GM18909 (cell line): ENCODE measurements at regions not wholly inside any gene's neighbourhood (a gene's known extent, or its start where the extent isn't known, plus 50 kb on each side); places are given as distances from the start of the nearest gene placed in this dataset.

ENCODE experiments used
- ATAC-seq: cut with Tn5 transposase; IDR thresholded peaks from one replicate; pipeline ENCODE4 v1.9.1; 2021; ENCODE audit warnings: mild to moderate bottlenecking; ENCODE audit not compliant: unreplicated experiment, poor library complexity

DNA sequence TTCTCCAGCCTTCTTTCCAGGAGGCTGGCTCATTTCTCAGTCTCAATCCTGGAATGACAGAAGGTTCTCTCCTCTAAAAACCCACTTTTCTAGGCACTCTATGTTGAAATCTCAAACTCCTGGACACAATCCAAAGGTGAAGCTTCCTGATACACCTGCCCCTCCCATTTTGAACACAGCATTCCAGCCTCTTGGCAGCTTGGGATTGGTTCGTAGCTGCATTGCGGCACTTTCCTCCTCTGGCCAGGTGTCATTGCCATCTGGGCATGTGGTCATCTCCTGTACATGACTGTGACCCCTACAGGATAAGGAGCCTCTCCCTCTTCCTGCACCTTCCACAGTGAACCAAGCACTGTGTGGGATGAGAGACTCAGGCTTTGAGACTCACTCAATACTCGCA is 230.2 kb upstream of the B3GAT1 start:
- no peak for ATAC-seq

DNA sequence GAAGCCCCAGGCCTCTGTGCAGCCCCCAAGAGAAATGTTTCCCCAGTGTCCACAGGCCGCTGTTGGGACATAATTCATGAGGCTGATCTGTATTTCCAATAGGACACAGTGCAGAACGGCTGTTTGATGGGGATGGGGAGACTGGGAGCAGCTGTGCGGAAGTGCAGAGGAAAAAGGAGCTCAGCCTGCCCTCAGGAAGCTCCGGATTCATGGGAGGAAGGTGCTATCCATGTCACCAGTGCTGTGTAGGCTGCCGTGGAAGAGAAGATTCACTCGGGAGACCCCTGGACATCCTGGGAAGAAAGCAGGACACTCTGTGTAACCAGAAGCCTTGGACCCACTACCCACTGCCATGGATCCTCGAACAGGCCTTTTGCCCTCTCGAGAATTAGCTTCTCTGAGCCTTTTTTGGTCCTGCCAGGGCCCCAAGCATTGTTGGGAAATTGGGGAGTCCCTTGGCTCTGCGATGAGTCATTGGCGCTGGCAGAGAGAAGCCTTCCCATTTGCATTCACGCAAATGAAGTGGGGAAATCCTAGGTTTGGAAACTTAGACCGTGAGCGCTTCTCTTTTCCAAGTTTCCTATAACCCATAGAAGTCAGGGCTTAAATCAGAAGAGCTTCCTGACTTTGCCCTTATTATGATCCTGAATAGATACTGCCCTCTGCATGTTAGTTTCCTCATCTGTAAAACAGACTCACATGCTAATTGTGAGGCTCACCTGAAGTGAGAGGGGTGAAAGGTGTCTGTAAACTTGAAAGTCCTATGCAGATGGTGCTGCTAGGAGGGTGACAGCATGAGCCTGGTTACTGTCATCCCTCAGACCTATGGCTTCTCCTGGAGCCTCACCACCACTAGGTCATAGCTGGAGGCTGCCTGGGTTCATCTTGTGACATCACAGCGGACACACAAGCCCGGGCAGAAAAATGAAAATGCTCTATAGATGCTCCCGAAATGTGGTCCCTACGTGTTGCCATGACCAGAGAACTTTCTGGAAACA is 229.2 kb upstream of the B3GAT1 start:
- ATAC-seq: no peak

DNA sequence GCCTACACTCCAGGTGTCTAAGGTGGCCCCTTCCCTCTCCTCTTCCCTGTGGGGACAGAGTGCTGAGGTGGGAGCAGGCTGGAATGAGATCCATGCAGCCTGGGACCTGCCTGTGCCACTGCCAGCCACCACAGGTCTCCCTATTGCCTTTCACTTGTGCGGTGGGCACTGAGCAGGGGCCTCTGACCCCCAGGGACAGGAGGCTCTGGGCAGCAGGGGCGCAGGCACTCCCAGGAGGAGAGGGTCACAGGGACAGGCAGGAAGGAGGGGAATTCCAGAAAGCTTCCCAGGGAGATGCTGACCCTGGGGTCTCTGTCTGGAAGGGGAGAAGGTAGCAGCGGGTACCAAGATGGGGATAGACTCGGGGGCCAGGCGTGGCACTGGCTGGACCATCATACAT is 228.5 kb upstream of the B3GAT1 start:
- ATAC-seq: no peak

DNA sequence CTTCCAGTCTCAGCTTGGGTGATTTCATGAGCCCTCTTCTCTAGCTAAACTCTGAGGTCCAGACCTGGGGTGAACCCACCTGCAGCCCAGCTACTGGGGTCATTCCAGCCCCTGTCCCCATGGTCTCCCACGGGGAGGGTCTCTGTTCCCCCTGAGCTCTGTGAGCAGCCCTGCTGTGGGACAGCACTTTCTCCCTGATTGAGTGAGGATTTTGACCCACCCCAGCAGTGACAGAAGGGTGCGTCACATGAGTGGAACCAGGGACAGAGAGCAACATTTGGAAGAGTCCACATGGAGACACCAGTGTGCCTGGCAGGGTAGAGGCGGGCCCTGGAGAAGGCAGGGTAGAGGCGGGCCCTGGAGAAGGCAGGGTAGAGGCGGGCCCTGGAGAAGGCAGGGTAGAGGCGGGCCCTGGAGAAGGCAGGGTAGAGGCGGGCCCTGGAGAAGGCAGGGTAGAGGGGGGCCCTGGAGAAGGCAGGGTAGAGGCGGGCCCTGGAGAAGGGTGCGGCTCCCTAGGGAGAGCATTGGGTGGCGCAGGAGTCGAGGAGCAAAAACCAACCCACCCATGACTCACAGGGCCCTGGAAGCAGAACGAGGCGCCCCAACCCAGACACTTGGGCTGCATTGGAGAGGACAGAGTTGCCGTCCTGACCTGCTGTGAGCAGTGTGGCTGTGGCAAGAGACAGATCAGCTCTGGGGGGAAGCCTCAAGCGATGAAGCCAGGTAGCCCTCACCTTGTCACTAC is 227.7 kb upstream of the B3GAT1 start:
- ATAC-seq: no peak

DNA sequence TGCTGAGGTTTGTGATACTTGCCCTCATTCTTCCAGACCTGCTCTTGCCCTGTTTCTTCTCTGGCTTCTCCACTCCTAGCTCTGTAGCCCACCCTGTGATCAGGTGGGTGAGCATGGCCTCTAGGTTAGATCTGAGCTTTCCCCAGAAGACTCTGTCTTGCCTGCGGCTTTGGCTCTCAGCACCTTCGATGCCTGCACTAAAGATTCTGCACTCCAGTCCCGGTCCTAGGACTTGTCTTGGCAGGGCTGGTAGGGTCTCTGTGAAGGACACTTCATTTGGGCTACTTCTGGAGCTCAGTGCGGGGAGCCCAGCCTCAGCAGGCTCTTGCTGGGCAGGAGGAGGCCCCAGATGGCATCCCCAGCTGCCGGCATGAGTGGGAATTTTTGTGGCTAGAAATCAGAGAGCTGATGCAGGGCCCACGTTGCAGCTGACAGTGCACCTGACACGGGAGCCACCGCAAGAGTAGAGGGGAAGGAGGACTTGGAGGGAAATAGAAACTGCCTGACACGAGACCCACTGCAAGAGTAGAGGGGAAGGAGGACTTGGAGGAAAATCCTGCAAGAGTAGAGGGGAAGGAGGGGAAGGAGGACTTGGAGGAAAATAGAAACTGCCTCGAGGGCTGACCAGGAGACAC is 226.9 kb upstream of the B3GAT1 start:
- no peak for ATAC-seq

DNA sequence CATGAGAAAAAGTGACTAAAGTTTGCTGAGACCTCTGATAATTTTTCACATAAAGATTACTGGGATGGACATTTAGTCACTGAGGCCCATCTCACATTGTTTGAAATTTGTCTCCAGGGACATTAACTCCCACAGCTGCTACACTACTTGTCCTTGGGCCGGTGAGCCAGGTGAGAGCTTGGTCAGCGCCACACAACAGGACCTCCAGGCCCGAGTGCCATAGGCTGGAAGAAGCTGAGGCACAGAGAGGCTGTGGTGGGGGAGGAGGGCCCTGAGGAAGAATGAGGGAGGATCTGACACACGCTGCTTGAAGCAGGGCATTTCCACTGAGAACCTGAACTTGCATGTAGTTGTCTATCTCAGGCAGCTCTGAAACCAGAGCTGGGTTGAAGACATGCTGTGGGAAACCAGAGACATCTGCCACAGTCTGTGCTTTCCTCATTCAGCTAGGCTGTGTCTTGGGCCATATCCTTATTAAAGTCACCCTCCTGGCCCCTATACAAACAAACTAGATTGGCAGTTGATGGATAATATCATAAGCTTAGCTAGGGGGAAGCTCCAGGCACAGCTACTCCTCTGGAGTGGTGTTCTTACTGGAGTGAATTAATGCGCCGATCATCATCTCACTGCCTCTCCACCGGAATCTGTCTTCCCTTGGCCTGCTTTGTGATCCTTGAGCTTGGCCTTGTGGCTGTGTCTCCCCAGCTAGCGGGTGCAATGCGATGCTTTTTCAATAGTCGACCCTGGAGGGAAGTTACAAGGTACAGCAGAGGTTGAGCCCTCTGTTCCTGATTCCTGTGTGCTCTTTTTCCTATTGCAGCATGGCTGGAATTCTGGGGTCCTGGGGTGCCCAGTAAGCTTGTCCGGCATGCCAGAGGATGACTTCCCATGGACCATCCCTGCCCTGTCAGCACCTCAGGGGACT is 225.3 kb upstream of the B3GAT1 start:
- no peak for ATAC-seq

DNA sequence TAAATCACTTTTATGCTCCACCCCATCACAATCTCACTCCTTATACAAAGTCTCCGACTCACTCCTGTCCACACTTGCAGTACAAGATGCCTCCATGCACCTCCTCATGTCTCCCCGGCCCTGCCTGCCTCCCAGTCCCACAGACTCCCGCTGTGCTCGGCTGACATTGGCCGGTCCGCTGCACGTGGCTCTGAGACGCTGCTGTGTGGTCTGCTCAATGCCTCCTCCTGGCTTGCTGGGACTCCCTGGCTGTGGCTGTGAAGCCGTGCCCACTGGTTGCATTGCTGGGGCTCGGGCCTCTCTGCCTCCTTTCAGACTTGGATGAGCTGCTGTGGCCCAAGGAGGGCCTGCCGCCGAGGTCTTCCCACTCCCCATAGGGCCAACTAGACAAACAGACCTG is 224.0 kb upstream of the B3GAT1 start:
- ATAC-seq: no peak

DNA sequence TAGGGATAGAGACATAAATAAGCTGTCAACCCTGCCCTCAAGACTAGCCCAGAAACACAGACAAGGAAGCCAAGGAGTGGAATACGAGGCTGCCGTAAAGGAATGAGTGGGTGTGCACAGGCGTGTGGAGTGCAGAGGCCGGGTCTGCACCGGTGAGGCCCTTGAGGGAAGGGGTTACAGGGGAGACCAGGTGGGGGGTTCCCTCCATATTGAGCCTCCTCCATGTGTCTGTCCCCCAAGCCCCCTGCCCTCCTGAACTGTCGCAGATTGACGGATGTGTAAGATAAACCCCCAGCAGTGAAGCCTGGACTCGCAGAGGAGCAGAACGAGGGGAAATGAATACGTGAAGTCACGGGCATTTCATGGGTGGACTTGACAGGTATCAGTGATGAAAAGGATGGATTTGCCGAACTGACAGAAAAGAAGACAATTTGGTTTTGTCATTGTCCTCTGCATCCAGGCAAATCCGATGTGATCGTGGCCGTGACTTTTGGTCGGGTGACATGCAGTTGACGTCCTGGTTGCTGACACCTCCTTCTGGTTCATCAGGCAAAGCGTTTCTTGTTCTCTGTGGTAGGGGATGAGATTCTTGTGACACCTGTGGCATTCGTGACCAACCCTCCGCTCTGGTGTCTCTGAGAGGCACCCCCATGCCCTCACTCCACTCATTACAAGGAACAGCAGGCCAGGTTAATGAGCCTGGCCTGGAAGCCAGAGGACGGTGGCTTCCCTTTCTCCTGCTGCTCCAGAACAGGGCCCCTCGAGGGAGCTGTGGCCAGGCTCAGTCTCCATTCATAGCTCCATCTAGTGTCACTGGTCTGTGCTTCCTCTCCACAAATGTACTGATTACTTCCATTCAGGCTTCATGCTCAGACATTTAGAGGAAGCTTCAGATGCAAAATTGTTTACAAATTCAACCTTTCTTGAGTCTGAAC is 223.1 kb upstream of the B3GAT1 start:
- ATAC-seq: no peak

DNA sequence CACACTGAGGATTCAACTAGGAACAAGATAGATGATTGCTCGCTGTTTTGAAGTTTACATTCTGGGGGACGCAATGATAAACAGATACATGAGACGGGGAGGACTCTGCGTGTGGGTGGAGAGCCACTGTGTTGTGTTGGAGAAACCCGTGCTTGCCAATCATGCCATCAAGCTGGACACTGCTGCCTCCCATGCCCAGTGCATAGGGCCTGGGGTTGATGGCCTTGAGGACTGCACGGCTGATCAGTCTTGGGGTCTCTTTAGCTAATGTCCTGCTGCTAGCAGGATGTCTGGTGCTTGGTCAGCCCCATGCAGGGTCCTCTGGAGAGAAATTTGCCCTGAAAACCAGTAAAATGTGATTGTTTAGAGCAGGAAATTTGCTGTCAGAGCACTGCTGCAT is 221.2 kb upstream of the B3GAT1 start:
- no peak for ATAC-seq

DNA sequence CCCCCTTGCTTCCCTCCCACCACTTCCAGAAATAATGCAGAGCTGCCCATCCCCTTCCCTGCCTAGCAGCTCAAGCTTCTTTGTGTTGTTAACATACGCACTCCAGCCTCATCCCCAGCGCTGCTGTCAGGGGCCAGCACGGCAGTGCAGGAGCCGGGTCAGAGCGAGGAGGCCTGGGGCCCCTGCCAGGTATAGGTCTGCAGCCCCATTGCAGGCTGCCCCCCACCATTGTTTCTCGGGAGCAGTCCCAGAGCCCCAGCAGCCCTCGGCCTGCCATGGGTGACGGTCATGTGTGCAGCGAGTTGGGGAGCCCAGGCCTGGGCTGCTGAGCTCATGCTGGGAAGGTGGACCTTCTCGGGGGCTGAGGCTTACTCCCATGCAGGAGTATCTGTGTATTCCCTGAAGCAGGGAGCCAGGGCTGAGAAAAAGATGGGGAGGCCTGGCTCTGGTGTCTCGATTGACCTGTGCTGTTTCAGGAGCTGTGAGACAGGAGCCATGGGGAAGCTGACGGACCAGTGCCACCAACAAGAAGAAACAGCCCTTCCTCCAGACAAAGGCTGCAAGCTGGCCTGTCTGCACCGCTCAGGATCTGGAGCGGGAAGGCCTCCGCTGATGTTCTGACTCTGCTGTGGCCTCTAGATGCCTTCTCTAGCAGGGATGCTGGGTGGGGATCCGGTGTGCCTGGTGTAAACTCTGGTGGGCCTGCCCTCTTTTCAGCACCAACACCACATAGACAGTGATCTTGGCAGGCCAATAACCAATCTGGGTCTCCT is 220.5 kb upstream of the B3GAT1 start:
- ATAC-seq: no peak

DNA sequence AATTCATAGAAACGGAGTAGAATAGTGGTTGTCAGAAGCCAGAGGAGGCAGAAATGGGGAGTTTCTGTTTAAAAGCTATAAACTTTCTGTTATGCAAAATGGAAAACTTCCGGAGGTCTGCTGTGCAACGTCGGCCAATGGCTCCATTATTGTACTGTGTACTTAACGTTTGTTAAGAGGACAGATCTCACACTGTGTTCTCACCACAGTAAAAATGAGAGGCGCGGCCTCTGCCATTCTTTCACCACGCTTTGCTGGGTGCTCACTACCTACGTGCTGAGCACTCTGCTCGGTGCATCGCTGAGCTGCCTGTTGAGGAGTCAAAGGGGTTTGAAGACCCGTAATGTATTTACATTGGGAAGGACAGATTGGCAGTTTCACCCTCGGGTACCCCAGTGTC is 218.8 kb upstream of the B3GAT1 start:
- ATAC-seq: no peak

DNA sequence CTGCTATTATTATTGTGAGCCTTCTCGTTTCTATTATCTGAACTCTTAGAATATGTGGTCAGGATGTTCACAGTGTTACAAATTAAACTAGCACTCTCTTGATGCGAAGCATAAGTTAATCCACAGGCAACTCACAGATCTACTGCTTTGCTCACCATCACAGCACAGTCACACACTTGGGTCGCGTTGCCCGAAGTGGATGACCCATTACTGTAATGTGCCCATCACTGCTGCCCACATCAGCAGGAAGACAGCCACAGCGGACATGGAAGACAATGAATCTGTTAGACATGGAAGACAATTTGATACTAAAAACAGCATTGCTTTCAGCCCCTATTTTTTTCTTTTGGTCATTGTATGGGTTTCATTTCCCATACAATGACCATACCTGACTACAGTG is 216.4 kb upstream of the B3GAT1 start:
- no peak for ATAC-seq

DNA sequence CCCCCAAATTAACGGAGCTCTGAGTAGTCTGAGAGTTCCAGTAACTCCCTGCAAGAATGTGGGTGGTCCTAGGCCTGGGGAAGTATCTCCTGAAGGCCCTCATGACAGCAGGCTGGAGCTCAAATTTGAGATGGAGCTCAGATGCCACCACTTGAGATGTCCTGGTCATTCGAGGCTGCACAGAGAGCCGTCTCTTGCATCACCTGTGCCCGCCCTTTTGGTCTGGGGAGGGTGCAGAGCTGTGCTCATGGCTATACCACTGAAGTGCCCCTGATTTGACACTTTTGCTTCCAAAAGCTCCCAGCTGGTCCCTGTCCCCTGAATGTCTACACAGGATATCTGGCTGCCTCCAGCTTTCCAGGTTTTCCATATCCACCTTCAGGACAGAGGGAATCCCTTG is 214.0 kb upstream of the B3GAT1 start:
- ATAC-seq: no peak

DNA sequence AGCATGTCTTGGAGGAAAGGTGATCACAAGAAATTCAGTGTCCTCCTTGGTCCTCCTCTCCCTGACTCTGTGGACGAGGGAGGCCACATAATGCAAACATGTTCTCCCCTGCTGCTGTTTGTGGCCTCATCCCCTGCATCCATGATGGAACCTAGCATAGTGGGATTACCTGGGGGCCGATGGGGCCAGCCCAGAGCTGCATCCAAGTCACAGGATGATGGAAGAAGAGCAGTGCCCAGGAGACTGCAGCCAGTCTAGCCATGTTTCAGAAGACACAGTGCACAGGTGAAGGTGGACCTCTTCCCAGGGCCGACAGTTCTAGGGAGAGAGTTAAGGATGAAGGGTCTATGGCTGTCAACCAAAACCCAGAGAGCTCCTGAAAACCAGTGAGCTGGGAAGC is 213.6 kb upstream of the B3GAT1 start:
- no peak for ATAC-seq

DNA sequence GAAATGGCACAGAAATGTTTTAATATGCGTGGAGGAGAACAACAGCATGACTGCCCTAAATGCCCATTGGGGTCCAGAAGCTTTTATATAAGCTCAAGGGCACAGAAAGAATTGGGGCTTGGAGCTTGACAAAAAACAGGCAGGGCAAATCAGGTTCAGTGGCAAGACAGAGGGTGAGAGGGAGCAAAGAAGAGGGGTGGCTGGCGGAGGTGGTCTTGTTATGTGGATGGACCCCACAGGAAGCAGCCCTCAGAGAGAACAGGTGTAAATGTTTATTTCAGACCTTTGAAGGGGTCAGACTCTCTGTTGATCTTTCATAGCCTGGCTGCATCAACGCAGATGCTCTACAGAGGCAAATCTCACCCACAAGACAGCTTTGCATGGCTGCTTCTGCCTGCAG is 213.1 kb upstream of the B3GAT1 start:
- ATAC-seq: no peak

DNA sequence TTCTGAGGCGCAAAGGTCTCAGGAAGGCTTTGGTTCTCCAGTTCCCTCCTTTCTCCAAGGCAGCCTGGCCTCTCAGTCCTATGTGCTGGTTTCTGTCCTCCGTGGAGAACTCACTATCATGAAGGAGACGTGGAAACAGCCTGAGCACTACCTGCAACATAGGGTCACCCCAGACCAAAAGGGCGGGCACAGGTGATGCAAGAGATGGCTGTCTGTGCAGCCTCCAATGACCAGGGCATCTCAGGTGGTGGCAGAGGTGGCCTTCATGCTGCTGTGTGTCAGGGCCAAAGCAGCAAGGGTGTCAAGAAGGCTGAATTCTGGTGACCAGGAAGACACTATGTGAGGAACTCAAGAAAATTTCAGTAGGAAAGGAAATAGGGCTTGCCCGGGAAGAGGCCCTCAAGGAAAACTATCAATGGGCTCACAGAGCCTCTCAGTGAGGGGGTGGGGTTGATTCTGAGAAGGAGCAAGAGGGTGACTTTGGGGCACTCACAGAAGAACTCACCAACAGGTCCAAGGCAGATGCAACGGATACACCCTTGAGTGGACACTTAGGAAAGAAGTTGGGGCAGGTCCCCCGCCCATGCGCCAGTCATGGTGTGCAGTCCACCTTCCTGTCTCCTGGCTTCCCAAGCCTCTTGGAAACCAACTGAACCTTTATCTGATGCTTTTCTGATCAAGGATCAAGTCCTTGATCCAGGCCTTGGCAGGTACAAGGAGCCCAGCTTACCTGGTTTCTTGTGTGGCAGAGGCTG is 212.3 kb upstream of the B3GAT1 start:
- no peak for ATAC-seq

DNA sequence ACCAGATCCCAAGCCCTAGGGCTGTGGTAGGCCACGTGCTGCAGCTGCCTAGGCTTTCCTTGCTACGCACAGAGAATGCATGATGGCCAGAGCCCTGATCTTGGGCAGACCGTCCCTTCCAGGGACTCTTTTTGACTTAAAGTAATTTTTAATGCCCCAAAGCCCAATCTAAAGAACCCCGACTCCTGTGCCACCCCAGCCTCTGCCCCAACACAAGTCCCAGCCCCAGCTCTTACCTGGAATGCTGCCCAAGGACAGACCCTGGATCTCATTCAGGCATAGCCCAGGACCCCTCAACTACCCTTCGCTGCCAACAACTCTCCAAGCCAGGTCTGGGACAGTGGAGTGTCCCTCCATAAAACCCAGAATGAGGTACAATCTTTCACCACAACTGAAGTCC is 211.7 kb upstream of the B3GAT1 start:
- no peak for ATAC-seq

DNA sequence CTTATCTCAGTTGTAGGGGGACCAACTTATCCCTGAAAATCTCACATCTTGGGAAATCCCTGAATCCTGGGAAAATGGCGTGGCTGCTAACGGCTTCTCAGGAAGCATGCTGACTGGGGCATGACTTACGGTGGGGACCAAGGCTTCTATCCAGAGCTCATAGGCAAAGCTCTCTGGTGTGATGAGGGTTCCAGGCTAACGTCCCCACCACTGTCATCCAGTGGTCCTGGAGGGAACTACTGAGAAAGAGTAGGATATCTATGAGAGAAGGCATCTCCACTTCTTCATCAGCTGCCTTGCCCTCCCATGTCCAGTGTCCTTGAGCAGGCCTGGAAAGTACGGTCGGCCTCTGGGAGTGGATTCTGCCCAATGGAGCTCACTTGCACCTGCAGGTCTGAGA is 210.4 kb upstream of the B3GAT1 start:
- no peak for ATAC-seq
